ENCODE measurements at regions not wholly inside any gene's neighbourhood (a gene's known extent, or its start where the extent isn't known, plus 50 kb on each side); places are given as distances from the start of the nearest gene placed in this dataset.

- TF ChIP-seq CTCF (conservative IDR thresholded peaks at IDR 0.05; ENCODE audit: low read length) (peak; percentile 65), EZH2phosphoT487 (IDR thresholded peaks at IDR 0.05; ENCODE audit: borderline replicate concordance) (no peak)
Measured at GRCh38 chr3:55405436-55405835, 81.7 kb downstream of the WNT5A start.

Measured in Loucy (cell line).